ENCODE measurements at regions not wholly inside any gene's neighbourhood (a gene's known extent, or its start where the extent isn't known, plus 50 kb on each side); places are given as distances from the start of the nearest gene placed in this dataset.

GRCh38 chr12:115185506-115185905 is 501.5 kb upstream of the TBX3 start:
- Histone ChIP-seq H3K4me3 (replicated peaks in 1 of 3) (no peak overlapping the region), H3K9me3 (no peaks in the 10 kb centered on the region), H3K36me3 (no peaks in the 10 kb centered on the region), H3K4me1 (no peaks in the 10 kb centered on the region), H3K27ac (no peak overlapping the region), H3K27me3 (no peaks in the 10 kb centered on the region)
- TF ChIP-seq POLR2A (IDR thresholded peaks at IDR 0.05) (no peak), CTCF (IDR thresholded peaks at IDR 0.05) (no peak)
- intact Hi-C loops (cut with DNase I): no loop called here
- WGBS, 2 donors: 38 to 97% methylated on average over 4 of the region's 4 CpGs
- DNase-seq: no peak

- Histone ChIP-seq H3K27ac (no peak overlapping the region), H3K9me3 (no peaks in the 10 kb centered on the region), H3K4me1 (no peaks in the 10 kb centered on the region), H3K4me3 (replicated peaks in 1 of 3) (no peak overlapping the region), H3K27me3 (no peaks in the 10 kb centered on the region), H3K36me3 (no peaks in the 10 kb centered on the region)
- 86 to 92% methylated on average over 3 of the region's 3 CpGs for WGBS, 2 donors
- no peak for TF ChIP-seq POLR2A (IDR thresholded peaks at IDR 0.05)
- TF ChIP-seq CTCF (IDR thresholded peaks at IDR 0.05): no peak
- intact Hi-C loops (cut with DNase I): no loop called here
- no peak for DNase-seq
These were observed 499.8 kb upstream of the TBX3 start for GRCh38 chr12:115183752-115184151.

- intact Hi-C loops (cut with DNase I): no loop called here
- DNase-seq: no peak
- no peak overlapping the region for H3K27ac ChIP-seq
- H3K9me3 ChIP-seq: no peaks in the 10 kb centered on the region
- no peaks in the 10 kb centered on the region for H3K36me3 ChIP-seq
- H3K4me3 ChIP-seq (replicated peaks in 1 of 3): no peak overlapping the region
- TF ChIP-seq CTCF (IDR thresholded peaks at IDR 0.05) (no peak), POLR2A (IDR thresholded peaks at IDR 0.05) (no peak)
- no peaks in the 10 kb centered on the region for H3K27me3 ChIP-seq
- H3K4me1 ChIP-seq: no peaks in the 10 kb centered on the region
- WGBS, 2 donors: 93 to 95% methylated on average over 6 of the region's 6 CpGs
These were observed 493.9 kb upstream of the TBX3 start for GRCh38 chr12:115177899-115178298.

GRCh38 chr12:115176741-115177400 is 492.9 kb upstream of the TBX3 start:
- no peak overlapping the region for H3K27ac ChIP-seq
- no peaks in the 10 kb centered on the region for H3K27me3 ChIP-seq
- intact Hi-C loops (cut with DNase I): no loop called here
- no peaks in the 10 kb centered on the region for H3K36me3 ChIP-seq
- no peak for DNase-seq
- TF ChIP-seq CTCF (IDR thresholded peaks at IDR 0.05): no peak
- no peak for TF ChIP-seq POLR2A (IDR thresholded peaks at IDR 0.05)
- 51% methylated on average over 3 of the region's 3 CpGs for WGBS, 2 donors
- no peaks in the 10 kb centered on the region for H3K4me1 ChIP-seq
- H3K4me3 ChIP-seq (replicated peaks in 1 of 3): no peak overlapping the region
- no peaks in the 10 kb centered on the region for H3K9me3 ChIP-seq

GRCh38 chr12:115174920-115175319 is 490.9 kb upstream of the TBX3 start:
- H3K9me3 ChIP-seq: no peaks in the 10 kb centered on the region
- no peak overlapping the region for H3K27ac ChIP-seq
- H3K36me3 ChIP-seq: no peaks in the 10 kb centered on the region
- no peak for DNase-seq
- intact Hi-C loops (cut with DNase I): no loop called here
- 69 to 79% methylated on average over 10 to 12 of the region's 12 CpGs for WGBS, 2 donors
- no peak for TF ChIP-seq CTCF (IDR thresholded peaks at IDR 0.05)
- no peak for TF ChIP-seq POLR2A (IDR thresholded peaks at IDR 0.05)
- no peaks in the 10 kb centered on the region for H3K4me1 ChIP-seq
- H3K4me3 ChIP-seq (replicated peaks in 1 of 3): no peak overlapping the region
- no peaks in the 10 kb centered on the region for H3K27me3 ChIP-seq

All from thyroid gland (tissue), 4 donors.